HFF-Myc (cell line): ENCODE measurements at regions not wholly inside any gene's neighbourhood (a gene's known extent, or its start where the extent isn't known, plus 50 kb on each side); places are given as distances from the start of the nearest gene placed in this dataset.
"Not testable (repeated sequence)": the region's sequence is repeated elsewhere in the genome, so short reads cannot be mapped to it uniquely, and the experiment has no call there.

ENCODE experiments used
- DNase-seq: peaks from one replicate; pipeline ENCODE4 v3.0.0-alpha.2; 2011; ENCODE audit warnings: low read depth; ENCODE audit errors: extremely low read depth
- H3K4me3 ChIP-seq: replicated peaks from 2 replicates; pipeline ENCODE4 v1.5.1; 2011; ENCODE audit warnings: low read depth, mild to moderate bottlenecking, control low read depth, low read length
- TF ChIP-seq, protein P1 (sequence below): IDR thresholded peaks from 2 replicates; pipeline ENCODE4 v1.5.1; 2012; ENCODE audit warnings: mild to moderate bottlenecking, low read depth, low read length, control low read depth; ENCODE audit errors: missing control alignments

DNA sequence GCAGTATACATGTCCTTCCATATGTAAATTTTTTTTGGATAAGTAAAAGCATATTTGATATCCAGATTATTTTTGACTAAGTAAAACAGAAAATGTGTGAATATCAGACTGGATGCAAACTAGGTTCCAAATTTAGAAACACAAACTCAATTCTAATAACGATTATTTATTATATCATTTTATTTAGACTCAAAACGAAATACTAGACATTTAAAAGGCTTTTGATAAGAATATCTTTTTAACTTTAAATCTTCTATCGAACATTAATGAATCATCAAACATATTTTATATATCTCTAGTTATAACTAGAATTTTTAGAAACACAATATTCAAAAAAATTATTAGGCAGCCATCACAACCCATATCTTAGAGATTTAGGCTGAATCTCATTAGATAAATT lies 195.2 kb upstream of the KCND2 start:
- DNase-seq = no peak
- H3K4me3 ChIP-seq = no peak overlapping the region
- TF ChIP-seq, protein P1, sequence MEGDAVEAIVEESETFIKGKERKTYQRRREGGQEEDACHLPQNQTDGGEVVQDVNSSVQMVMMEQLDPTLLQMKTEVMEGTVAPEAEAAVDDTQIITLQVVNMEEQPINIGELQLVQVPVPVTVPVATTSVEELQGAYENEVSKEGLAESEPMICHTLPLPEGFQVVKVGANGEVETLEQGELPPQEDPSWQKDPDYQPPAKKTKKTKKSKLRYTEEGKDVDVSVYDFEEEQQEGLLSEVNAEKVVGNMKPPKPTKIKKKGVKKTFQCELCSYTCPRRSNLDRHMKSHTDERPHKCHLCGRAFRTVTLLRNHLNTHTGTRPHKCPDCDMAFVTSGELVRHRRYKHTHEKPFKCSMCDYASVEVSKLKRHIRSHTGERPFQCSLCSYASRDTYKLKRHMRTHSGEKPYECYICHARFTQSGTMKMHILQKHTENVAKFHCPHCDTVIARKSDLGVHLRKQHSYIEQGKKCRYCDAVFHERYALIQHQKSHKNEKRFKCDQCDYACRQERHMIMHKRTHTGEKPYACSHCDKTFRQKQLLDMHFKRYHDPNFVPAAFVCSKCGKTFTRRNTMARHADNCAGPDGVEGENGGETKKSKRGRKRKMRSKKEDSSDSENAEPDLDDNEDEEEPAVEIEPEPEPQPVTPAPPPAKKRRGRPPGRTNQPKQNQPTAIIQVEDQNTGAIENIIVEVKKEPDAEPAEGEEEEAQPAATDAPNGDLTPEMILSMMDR = no peak

DNA sequence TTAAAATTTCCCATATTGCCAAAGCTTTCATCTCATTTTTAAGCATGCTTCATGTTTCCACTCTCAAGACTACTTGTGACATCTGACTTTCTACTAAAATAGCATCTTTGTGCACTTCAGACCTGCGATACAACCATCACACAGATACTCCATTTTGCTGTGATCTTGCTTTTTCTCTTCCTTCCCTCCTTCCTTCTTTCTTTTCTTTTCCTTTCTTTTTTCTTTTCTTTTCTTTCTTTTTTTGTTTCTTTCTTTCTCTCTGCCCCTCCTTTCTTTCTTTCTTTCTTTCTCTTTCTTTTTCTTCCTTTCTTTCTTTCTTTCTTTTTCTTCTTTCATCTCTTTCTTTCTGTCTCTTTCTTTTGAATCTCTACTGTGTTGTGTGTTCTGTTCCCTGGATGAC lies 194.0 kb upstream of the KCND2 start:
- TF ChIP-seq, protein P1 = no peak
- DNase-seq = no peak
- no peak overlapping the region for H3K4me3 ChIP-seq

DNA sequence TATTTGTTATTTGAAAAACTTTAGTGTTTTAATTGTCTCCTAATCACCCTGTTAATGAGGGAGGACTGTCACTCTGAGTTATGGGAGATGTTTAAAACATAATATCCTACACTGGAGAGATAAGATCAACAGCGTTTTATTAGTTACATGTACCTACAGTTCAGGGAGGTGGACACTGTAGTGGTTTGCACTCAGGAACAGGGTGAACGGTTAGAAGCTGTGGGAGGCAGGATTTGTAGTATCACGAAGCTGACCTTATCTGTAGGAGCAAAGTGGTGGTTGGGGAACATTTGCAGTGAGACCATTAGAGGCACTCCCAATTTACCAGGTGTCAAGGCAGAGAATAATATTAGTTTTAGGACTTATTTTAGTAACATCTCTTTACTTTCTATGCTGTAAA lies 193.3 kb upstream of the KCND2 start:
- no peak overlapping the region for H3K4me3 ChIP-seq
- TF ChIP-seq, protein P1 = no peak
- no peak for DNase-seq

DNA sequence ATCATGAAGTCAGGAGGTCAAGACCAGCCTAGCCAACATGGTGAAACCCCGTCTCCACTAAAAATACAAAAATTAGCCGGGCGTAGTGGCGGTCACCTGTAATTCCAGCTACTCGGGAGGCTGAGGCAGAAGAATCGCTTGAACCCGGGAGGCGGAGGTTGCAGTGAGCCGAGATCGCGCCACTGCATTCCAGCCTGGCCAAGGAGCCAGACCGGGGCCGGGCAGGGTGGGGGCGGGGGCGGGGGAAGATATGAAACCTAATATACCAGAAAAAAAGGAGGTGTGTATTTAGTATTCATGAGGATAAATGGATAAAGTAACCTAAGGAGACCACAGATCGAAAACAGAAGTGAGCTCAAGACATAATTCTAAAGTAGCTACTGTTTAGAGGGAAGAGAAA lies 186.5 kb upstream of the KCND2 start:
- DNase-seq, H3K4me3 ChIP-seq: not testable (repeated sequence)

DNA sequence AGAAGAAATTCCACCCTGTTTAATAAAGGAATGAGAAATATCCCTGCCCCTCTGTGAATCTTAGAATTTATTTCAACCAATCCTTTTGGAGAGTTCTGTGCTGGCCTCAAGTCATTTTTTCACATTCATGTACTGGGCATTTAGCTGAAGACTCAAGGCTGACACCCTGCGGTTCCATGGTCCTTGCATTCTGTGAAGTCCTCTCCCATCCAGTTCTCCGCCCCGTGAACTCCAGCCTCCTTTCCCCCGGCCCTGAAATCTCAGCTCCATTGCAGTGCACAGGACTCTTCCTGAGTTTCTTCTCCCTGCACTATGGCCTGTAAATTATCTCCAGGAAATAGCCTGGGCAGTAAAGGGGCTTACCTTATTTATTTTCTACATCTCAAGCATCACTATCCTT lies 183.0 kb upstream of the KCND2 start:
- H3K4me3 ChIP-seq = no peak overlapping the region
- TF ChIP-seq, protein P1 = no peak
- no peak for DNase-seq

DNA sequence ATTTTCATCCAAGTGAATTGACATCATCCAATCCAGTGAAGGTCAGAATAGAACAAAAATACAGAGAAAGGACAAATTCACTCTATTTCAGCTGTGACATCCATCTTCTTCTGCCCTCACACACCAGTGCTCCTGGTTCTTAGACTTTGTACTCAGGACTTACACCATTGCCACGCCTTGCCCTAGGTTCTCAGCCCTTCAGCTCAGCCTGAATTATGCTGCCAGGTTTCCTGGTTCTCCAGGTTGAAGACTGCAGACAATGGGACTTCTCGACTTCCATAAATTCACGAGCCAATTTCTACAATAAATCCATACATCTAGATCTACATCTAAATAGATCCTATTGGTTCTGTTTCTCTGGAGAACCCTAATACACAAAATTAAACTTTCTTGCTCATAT lies 181.2 kb upstream of the KCND2 start:
- TF ChIP-seq, protein P1 = no peak
- no peak overlapping the region for H3K4me3 ChIP-seq
- DNase-seq = no peak

DNA sequence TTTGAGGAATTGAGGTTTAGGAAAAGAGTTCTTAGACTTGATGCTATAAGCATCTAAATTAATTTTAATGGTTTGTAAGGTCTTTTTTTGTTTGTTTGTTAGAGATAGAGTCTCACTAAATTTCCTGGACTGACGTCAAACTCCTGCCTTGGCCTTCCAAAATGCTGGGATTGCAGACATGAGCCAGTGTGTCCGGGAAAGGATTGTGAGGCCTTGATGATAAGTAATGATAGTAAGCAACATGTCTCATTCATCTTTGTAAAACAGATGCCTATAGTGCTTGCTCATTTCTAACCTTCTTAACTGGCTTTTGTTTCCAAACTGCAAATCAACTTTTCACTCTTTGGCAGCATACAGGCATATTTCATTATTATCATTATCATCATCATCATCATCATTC lies 176.0 kb upstream of the KCND2 start:
- TF ChIP-seq, protein P1 = no peak
- H3K4me3 ChIP-seq = no peak overlapping the region
- no peak for DNase-seq
